ENCODE measurements at regions not wholly inside any gene's neighbourhood (a gene's known extent, or its start where the extent isn't known, plus 50 kb on each side); places are given as distances from the start of the nearest gene placed in this dataset.
"Not testable (repeated sequence)": the region's sequence is repeated elsewhere in the genome, so short reads cannot be mapped to it uniquely, and the experiment has no call there.

DNA sequence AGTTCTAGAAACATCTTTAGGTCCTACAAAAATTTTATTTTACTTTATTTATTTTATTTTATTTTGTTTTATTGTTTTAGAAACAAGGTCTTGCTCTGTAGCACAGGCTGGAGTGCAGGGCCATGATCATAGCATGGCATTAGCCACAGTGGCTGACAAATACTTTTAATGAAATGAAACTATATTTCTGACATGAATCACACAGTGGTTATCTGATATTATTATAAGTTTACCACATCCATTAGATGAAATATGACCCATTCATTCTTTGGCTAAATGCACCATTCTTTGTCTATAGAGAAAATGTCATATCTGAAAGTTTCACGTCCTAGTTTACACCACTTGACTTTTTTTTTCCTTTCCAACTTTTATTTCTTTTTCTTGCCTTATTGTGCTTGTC lies 613.4 kb upstream of the ADAMTS5 start:
- DNase-seq = no peak

DNA sequence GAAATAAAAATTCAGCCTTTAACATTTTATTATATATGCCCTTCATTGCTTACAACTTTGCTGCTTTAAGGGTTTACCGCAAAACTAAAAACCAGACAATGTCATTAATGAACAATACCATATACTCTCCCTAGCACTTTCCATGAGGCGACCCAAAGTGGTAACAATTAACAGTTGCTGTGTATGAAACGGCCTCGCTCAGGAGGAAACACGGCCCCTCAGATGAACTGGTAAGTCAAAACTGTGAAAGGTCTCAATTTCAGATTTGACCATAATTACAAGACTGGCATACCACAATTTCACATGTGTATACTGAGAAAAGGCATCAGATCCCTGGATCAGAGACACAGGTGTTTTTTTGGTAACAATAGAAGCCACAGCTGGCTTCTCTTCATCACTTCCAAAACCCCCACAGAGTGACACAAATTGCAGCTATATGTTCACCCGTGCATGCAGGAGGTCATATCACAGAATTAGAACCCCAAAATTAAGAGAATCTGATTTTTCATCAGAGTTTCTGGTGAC lies 611.9 kb upstream of the ADAMTS5 start:
- no peak for DNase-seq

DNA sequence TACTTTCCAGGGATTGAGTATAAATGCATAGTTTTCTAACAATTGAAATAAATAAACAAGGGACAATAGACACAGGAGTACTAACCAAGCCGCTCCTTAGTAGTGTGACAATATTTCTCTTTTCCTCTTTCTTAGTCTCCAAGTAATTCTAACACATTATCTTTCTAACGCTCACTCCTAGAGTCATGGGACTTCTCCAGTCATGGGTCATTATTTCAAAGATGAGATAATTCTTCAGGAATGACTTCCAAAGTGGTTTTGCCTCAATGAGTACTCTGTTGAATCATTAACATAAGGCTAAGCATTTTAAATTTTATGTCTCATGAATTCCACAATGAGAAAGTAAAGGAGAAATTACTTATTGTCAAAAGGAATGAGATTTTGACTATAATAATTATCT lies 605.8 kb upstream of the ADAMTS5 start:
- peak; percentile 3 for DNase-seq

DNA sequence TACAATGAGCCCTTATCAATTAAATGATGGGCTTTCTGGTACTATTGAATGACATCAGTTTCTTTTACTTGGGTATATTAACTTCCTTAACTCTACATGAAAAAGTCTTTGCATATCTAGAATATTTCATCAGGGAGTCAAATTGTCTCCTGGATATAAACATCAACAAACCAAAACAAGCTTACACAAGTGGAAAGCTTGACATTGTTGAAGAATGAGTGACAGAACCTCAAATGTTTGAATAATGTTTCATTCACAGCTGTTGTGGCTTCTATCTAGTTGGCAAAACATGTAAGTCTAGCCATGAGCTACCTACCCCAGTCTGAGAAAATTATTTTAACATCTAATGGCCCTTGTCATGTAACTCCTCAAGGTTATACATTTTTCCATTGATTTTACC lies 604.8 kb upstream of the ADAMTS5 start:
- peak; percentile 14 for DNase-seq

DNA sequence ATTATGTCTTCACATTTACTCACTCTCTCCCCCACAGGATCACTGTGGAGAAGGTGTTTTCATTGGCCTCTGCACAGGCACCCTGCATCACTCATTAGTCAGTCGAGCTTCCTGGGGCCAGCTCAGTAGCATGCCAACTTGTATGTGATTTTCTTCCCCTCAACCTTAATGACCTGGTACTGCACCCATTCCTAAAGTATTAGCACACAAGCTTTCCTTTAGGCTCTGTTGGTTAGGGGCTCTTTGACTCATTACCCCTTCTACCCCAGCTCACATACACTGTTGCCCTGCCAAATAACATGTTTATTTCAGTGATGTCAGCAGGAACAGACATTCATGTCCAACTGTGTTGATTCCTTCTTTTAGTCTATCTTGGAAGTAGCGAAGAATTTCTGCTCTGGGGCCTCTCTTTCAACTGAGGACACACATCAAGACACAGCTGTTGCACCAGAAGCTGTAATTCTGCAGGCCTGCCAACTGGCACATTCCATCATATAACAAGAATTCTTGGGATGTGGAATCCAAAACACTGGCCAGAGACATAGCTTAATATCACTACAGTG lies 603.5 kb upstream of the ADAMTS5 start:
- no peak for DNase-seq

DNA sequence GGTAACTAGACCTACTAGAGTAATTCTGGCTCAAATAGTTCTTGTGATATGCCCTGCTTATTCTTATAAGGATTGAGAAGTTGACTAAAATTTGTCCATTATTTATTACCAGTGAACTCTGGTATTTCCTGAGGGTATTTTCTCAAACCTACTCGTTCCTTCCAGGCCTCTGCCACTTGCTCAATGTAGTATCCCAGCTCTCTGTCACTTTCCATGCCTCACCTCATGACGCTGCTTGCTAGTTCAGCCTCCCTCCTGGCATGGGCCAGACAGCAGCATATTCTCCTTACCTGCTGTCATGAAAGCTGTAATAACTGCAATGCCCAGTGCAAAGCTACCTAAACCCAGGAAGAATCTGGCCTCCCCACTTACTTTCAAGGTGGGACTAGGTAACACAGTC lies 602.9 kb upstream of the ADAMTS5 start:
- DNase-seq = no peak

DNA sequence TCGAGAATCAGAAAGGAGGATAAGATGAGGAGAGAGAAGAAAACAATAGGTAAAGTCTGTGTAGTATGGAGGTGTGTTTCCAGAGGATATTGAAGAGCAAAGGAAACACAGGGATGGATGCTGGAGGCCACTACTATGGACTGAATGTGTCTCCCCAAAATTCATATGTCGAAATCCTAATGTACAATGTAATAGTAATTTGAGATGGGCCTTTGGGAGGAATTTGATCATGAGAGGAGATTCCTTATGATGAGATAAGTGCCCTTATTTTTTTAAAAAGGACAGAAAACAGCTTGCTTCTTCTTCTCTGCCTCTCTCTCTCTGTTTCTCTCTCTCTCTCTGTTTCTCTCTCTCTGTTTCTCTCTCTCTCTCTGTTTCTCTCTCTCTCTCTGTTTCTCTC lies 602.2 kb upstream of the ADAMTS5 start:
- no peak for DNase-seq

DNA sequence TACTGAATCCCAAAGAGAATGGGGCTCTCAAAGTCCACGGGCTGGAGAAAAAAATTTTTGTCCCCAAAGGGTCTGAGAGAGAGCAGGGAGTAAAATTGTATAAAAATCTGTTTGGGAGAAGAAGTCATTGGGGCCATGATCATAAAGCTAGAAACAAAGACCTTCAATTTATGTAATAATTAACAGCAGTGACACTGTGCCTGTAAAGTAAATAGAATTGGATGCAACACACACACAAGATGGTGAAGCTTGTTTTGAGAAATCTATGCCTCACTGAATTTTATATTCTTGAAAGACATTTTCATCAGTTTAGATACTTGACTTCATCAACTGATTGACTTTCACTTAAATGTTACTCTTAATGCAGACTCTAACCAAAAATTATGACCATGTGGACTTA lies 600.5 kb upstream of the ADAMTS5 start:
- DNase-seq = no peak

DNA sequence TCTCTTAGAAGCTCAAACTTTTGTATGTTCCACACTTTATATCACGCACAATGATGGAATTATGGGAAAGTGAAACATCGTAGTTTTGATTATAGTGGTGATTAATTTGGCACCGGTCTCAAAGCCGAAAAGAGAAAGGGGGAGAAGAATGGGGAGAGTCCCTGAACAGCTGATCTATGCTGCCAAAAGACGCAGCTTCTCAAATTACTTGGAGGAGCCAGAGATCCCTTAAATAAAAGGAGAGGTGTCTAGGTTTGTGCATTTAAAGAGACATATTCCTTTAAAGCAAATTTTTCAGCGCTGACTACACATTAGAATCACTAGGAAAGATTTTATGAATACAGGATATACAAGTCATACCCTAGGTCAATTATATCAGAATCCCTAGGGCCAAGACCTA lies 599.6 kb upstream of the ADAMTS5 start:
- DNase-seq = no peak

DNA sequence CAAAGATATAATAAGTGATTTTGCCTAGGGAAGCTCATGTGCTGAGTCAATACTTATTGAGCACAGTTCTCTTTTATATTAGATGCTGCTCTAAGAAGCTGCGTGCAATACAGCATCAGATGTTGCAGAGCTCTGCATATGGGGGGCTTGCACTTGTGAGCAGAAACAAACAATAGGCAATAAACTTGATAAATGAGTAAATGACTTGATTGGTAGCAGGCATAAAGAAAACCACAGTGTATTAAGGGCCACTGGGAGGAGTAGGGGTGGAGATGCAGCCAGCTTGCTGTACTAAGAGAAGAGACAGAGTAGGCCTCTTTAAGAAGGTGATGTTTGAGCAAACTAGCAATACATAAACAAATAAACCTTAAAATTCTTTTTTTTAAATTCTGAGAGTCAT lies 598.5 kb upstream of the ADAMTS5 start:
- DNase-seq = no peak

DNA sequence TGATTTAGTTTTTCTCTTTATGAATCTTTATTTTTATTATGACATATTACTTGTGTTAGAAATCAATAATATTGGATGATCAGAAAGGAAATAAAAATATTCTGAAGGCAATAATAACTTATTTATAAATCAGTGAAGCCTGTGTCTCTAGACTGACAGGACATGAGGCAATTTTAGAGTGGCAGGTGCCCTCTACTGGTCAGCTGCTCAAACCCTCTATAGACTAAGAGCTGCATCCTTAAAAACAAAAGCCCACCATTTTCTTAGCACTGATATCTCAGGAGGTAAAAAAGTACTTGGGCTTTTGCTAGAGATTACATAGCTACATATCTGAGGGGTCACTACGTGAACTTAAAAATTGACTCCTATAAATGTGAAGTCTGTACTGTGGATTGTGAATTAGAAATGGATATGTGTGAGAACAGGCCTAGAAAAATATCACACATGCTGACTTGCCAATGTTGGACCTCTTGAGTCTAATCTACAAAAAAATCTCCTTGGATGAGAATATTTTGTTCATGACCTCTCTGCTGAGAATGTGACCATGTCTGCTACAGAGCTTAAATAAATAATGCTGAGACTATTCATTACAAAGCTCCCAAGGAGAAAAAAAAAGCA lies 597.9 kb upstream of the ADAMTS5 start:
- DNase-seq = peak; percentile 67

DNA sequence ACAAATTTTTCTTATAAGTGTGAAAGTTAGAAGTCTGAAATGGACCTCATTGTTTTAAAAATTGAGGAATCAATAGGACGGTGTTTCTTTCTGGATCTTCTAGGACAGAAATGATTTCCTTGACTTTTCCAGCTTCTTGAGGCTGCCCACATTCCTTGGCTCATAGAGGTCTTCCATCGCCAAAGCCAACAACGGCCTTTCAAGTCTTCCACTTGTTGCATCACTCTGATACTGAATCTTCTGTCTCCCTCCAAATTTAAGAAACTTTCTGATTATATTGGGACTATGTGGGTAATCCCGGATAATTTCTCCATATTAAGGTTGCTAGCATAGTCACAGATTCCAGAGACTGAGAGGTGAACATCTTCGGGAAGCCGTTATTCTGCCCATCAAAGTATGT lies 595.4 kb upstream of the ADAMTS5 start:
- no peak for DNase-seq

DNA sequence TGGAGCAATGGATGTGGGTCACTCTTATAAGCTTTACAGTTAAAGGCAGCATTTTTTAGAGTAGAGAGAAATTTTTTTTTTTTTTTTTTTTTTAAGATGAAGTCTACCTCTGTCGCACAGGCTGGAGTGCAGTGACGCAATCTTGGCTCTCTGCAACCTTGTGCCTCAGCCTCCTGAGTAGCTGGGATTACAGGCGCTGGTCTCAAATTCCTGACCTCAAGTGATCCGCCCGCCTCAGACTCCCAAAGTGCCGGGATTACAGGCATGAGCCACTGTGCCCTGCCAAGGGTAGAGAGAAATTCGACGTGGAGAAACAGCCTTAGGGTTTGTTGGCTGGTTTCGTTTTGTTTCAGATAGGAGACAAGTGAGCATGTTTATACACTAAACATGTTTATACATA lies 594.2 kb upstream of the ADAMTS5 start:
- no peak for DNase-seq

DNA sequence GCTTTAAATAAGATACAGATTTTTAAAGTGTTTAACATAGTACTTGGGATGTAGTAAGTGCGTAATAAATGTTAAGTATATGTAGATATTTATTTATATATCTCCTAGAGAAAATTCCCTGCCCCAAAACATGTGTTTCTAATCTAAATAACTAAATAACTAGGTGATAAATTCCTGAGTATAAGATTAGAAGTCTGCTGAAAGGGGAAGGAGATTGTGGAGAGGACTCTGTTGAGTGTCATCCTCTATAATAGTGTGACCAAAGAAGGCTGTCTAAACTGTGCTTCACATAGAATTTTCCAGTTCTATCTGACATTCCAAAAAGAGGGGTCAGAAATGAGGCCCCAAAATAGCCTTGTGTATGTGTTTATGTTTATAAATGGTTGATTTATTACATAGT lies 590.5 kb upstream of the ADAMTS5 start:
- no peak for DNase-seq

DNA sequence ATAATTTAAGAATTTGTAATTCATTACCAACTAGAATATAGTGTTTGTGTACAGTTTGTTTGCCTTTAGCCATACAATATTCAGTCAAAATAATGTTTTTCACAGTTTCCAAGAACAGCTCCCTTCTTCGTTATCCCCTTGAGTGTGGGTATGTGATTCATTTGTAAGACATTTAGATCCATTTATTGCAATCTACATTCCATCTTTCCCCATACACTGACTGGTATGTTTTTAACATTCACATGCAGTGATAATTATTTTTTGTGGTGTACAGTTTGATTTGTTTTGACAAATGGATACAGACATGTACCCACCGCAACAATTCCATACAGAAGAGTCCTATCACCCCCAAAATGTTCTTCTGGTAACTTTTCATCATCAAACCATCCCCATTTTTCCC lies 589.1 kb upstream of the ADAMTS5 start:
- no peak for DNase-seq

DNA sequence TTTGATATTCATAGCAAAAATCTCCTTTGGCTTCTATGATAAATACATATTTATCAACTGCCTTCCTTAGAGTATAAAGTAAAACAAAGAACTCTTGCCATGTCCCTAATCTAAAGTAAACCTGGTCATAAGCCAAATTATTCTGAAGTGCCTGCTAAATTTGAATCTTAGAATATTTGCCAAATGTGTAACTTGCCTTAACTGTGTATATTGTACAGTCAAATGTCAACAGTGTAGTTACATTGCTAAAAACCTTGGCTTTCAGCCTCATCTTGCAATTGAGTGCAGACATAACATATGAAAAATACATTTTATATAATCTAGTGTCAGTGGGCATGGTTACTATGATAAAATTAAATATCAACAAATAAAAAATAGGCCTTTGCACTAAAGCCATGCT lies 583.4 kb upstream of the ADAMTS5 start:
- no peak for DNase-seq

DNA sequence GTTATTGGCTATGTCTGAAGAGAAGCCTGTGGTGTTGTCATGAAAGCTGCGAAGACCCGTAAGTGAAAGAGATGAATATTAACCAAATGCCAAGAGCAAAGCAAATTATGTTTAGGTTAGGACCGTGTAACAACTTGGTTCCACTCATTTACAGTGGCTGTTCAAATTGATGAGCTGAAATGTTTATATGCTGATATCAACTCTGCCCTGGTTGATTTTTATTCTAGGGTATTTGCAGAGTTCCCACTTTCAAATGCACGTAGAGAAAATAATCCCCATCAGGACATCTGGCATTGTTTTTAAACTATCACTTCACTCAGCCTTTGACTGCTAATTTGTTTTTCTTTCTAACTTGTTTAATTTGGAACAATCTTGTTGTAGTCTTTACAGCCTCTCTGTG lies 581.6 kb upstream of the ADAMTS5 start:
- DNase-seq = no peak

DNA sequence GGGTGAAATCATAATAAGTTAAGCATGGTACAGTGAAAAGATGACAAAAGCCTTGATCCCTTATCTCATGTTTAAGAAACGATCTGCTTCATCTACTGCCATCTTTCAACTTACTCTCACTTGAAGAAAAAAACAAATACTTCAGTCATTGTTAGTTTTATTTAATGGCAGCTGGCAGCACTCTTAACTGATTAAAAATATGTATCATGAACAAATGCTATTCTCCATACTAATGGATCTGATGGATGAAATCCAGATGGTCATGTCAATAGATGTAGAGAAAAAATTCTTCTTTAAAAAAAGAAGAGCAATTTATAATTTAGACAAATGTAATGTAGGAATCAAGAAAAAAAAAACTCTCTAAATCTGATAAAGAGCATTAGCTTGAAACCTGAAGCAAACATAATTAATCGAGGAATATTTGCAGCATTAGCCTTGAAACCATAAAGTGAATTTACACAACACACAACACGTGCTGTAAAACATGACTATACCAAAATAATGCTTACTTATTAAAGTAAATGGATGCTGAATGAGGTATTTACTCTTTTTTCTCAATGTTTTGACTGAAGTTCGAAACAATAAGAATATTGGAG lies 579.0 kb upstream of the ADAMTS5 start:
- peak; percentile 70 for DNase-seq

DNA sequence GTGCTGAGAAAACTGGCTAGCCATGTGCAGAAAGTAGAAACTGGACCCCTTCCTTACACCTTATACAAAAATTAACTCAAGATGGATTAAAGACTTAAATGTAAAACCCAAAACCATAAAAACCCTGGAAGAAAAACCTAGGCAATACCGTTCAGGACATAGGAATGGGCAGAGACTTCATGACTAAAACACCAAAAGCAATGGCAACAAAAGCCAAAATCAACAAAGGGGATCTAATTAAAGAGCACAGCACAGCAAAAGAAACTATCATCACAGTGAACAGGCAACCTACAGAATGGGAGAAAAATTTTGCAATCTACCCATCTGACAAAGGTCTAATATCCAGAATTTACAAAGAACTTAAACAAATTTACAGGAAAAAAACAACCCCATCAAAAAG lies 575.2 kb upstream of the ADAMTS5 start:
- not testable (repeated sequence) for DNase-seq

DNA sequence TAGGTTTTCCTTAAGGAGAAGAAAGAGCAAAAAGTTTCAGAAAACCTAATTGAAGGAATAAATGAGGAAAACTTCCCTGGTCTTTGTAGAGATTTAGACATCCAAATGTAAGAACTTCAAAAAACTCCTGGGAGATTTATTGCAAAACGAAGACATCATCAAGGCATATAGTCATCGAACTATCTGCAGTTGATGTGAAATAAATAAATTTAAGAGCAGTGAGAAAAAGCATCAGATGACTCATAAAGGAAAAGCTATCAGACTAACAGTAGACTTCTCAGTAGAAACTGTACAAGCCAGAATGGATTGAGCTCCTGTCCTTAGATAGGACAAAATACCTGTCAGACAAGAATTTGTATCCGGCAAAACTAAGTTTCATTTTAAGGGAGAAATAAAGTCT lies 569.4 kb upstream of the ADAMTS5 start:
- DNase-seq = no peak

DNA sequence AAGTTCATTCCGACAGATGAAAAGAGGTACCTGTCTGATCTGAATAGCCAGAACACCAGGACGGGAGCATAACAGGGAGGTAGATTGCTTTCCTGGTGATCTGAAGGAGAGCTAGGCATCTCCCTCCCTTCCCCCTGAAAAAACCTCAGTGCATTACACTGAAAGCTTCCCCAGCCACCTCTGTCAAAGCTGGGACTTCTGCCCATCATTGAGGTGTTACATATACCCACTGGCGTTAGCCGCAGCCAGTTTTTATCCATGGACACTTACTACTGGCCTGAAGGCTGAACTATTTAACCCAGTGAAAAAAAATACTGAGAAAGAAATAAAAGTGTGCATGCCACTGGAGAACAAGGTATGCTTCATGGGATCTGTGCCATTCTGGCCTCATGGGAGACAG lies 568.3 kb upstream of the ADAMTS5 start:
- no peak for DNase-seq

DNA sequence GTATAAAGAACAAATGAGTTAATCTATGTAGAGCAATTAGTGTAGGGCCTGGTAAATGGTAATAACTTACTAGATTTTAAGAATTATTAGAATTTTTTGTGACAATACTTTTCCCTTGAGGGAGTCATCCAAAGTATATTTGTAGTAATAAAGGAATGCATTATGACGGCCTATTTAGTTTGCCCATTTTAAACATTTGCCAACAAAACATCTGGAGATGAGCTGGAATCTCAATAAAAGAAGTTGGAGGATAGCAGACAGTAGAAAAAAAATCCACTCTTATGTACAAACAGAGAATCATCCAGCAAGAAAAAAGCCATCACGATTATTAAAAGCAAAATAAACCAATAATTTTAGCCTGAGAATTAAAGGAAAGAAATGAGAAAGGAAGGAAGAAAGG lies 567.3 kb upstream of the ADAMTS5 start:
- no peak for DNase-seq

DNA sequence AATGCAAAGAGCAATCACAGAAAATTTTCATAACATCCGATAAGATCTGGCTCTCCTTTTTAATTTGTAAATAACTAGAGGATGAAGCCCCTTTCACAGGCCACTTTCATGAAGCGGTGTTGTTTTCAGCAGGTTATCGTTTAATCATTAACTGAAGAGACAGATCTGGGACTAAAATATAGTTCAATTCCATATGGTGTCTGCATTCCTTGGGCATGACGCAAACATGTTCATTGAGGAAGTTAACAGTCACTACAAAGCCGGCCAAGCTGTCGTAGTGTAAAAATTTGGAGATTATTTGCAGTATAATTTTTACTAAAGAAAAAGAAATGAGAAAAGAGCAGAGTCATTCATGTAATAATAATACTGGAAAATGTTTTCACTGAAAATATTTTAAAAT lies 565.2 kb upstream of the ADAMTS5 start:
- DNase-seq = peak; percentile 89

DNA sequence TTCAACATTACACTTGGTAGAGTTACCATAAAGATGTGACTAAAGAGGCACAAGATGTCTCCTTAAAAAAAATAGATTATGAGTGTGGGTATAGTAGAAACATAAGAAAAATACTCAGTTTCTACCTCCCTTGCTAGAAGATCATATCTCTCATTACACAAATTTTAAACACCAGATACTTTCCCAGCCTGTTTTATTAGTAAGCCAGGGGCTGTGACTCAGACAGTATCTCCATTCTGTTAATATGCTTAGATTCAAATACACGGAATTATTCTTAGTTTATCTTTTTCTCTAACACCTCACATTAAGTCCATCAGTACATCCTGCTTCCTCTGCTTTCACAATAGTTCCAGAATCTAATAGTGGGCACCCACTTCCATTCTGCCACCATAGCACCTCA lies 561.8 kb upstream of the ADAMTS5 start:
- no peak for DNase-seq

DNA sequence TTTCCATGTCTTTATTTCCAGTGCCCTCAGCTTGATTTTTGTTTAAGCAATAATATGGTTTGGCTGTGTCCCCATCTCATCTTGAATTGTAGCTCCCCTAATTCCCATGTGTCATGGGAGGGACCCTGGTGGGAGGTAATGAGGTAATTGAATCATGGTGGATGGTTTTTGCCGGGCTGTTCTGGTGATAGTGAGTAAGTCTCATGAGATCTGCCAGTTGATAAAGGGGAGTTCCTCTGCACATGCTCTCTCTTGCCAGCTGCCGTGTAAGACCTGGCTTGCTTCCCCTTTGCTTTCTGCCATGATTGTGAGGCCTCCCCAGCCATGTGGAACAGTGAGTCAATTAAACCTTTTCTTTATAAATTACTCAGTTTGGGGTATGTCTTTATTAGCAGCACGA lies 559.6 kb upstream of the ADAMTS5 start:
- no peak for DNase-seq
